GM23338 (cell line): ENCODE measurements at regions not wholly inside any gene's neighbourhood (a gene's known extent, or its start where the extent isn't known, plus 50 kb on each side); places are given as distances from the start of the nearest gene placed in this dataset.

Experiments used
- CTCF ChIP-seq, 2 experiments: fragments of 200-600 bp in 1 of 2; sonication (generic) in 1 of 2; conservative IDR thresholded peaks; 2 replicates each; pipeline versions ENCODE4 v1.5.1 to v1.6.1; 2016 to 2017; ENCODE audit warnings: antibody characterized with exemption in 2 of 2, low read depth in 2 of 2, mild to moderate bottlenecking in 2 of 2, moderate library complexity in 1 of 2
- EZH2 ChIP-seq: fragments of 200-600 bp; sonication (generic); IDR thresholded peaks from one replicate; pipeline ENCODE4 v1.8.0; 2017; ENCODE audit warnings: antibody characterized with exemption, mild to moderate bottlenecking, low read depth; ENCODE audit not compliant: unreplicated experiment
- EZH2phosphoT487 ChIP-seq: fragments of 200-600 bp; sonication (generic); IDR thresholded peaks from one replicate; pipeline ENCODE4 v1.8.1; 2018; ENCODE audit warnings: antibody characterized with exemption; ENCODE audit not compliant: unreplicated experiment

GRCh38 chr1:56028911-56029310, 550.5 kb downstream of the PLPP3 start:
- TF ChIP-seq CTCF (conservative IDR thresholded peaks at IDR 0.05; ENCODE audit: low read depth in 2 of 2) (no peak), EZH2 (no peak), EZH2phosphoT487 (no peak)
